ENCODE measurements at regions not wholly inside any gene's neighbourhood (a gene's known extent, or its start where the extent isn't known, plus 50 kb on each side); places are given as distances from the start of the nearest gene placed in this dataset.

- TF ChIP-seq FOXP2 (optimal IDR thresholded peaks at IDR 0.05; ENCODE audit: control extremely low read depth, extremely low read length, insufficient read depth) = no peak
- TF ChIP-seq EZH2 (IDR thresholded peaks at IDR 0.05) = no peak
Observed at GRCh38 chr16:85437166-85438052, 175.7 kb upstream of the GSE1 start.
